K562 (cell line): ENCODE measurements at regions not wholly inside any gene's neighbourhood (a gene's known extent, or its start where the extent isn't known, plus 50 kb on each side); places are given as distances from the start of the nearest gene placed in this dataset.
"Not testable (repeated sequence)": the region's sequence is repeated elsewhere in the genome, so short reads cannot be mapped to it uniquely, and the experiment has no call there.

Source experiments
- ATAC-seq: fragments of 200-7000 bp; cut with Tn5 transposase; 3 replicates; pipeline ENCODE4 v1.9.1; 2020; ENCODE audit warnings: moderate library complexity
- BruUV-seq: library from RNA; stranded (reverse); fragments of 400-500 nt; replicated peaks from 2 replicates; lab custom pipeline; 2021; lab: Mats Ljungman, UMichigan
- CTCF ChIA-PET: fragments of 300-600 bp; formaldehyde crosslinking; extraction: SDS; loops from one replicate; lab custom pipeline; 2021; ENCODE audit warnings: low intra/inter-chr PET ratio; lab: Yijun Ruan, JAX
- POLR2A ChIA-PET: fragments of 300-600, 350-650 bp; sonication (Branson Sonifier 250); formaldehyde crosslinking; extraction: SDS; loops from one replicate; lab custom pipeline; 2021; ENCODE audit warnings: antibody characterized with exemption, inconsistent platforms; lab: Yijun Ruan, JAX
- DNase-seq, 4 experiments: peaks; one replicate each; pipeline versions ENCODE4 v3.0.0 to v3.0.0-alpha.2; 2011 to 2018; ENCODE audit warnings: low spot score in 3 of 4, mixed read lengths in 3 of 4; ENCODE audit errors: extremely low read depth in 1 of 4
- FAIRE-seq: peaks from 2 replicates; lab custom pipeline; 2011; peaks lifted over from hg19 to GRCh38; lab: Jason Lieb, UNC
- H2AFZ ChIP-seq: 2 replicates; pipeline ENCODE4 v1.6.0; 2011; ENCODE audit warnings: low read depth, low read length, control low read depth, inconsistent platforms
- H3K27ac ChIP-seq: fragments of 200-600 bp; 3 replicates; pipeline ENCODE4 v1.8.0; 2011; ENCODE audit warnings: low read depth, mild to moderate bottlenecking, control low read depth, inconsistent platforms, low read length, moderate library complexity, mixed read lengths; ENCODE audit errors: extremely low read depth
- H3K27me3 ChIP-seq, 2 experiments: fragments of 300-600 bp in 1 of 2; 2 replicates in 1 of 2; 3 replicates in 1 of 2; pipeline versions ENCODE4 v1.6.0 to v1.8.0; 2011; ENCODE audit warnings: inconsistent platforms in 2 of 2, low read length in 2 of 2, mild to moderate bottlenecking in 1 of 2, mixed read lengths in 1 of 2, moderate library complexity in 1 of 2; ENCODE audit not compliant: control insufficient read depth in 2 of 2, insufficient read depth in 2 of 2
- H3K36me3 ChIP-seq: fragments of 300-600 bp; 3 replicates; pipeline ENCODE4 v1.8.0; 2011; ENCODE audit warnings: mild to moderate bottlenecking, low read length, inconsistent platforms; ENCODE audit not compliant: control insufficient read depth, insufficient read depth
- H3K4me1 ChIP-seq, 2 experiments: fragments of 200-600 bp in 1 of 2; replicated peaks in 1 of 2; 2 replicates in 1 of 2; 3 replicates in 1 of 2; pipeline versions ENCODE4 v1.5.1 to v1.8.0; 2011; ENCODE audit warnings: inconsistent platforms in 2 of 2, low read length in 2 of 2, mild to moderate bottlenecking in 1 of 2, mixed read lengths in 1 of 2, moderate library complexity in 1 of 2; ENCODE audit not compliant: control insufficient read depth in 2 of 2, insufficient read depth in 2 of 2
- H3K4me2 ChIP-seq: 2 replicates; pipeline ENCODE4 v1.6.1; 2011; ENCODE audit warnings: low read length, control low read depth, inconsistent platforms, mixed read lengths; ENCODE audit not compliant: insufficient read depth
- H3K4me3 ChIP-seq: fragments of 200-600 bp; sonication (generic), shearing (Covaris generic); 2 replicates; pipeline ENCODE4 v1.5.1; 2016; ENCODE audit warnings: control low read depth, inconsistent platforms
- H3K79me2 ChIP-seq: fragments of 200-600 bp; 3 replicates; pipeline ENCODE4 v1.8.0; 2011; ENCODE audit warnings: low read length, inconsistent platforms; ENCODE audit not compliant: control insufficient read depth, insufficient read depth
- H3K9ac ChIP-seq, 2 experiments: 2 replicates each; pipeline versions ENCODE4 v1.6.0 to v1.6.1; 2011; ENCODE audit warnings: low read depth in 2 of 2, low read length in 2 of 2, control low read depth in 1 of 2, inconsistent platforms in 1 of 2, mild to moderate bottlenecking in 1 of 2, mixed read lengths in 1 of 2; ENCODE audit not compliant: insufficient read depth in 1 of 2
- H3K9me1 ChIP-seq: one replicate; pipeline ENCODE4 v1.6.0; 2011; ENCODE audit warnings: inconsistent platforms, mild to moderate bottlenecking, low read length, moderate library complexity; ENCODE audit not compliant: control insufficient read depth, insufficient read depth
- H3K9me3 ChIP-seq: replicated peaks from 2 replicates; pipeline ENCODE4 v1.5.1; 2011; ENCODE audit warnings: low read depth, low read length, inconsistent platforms; ENCODE audit not compliant: control insufficient read depth, insufficient read depth
- H4K20me1 ChIP-seq: replicated peaks from 2 replicates; pipeline ENCODE4 v1.6.1; 2011; ENCODE audit warnings: low read length, inconsistent platforms, mixed read lengths; ENCODE audit not compliant: control insufficient read depth, insufficient read depth
- WGBS: fragments of 100-300 bp; shearing (Covaris generic); methylation state at CpG from one replicate; pipeline ENCODE4 v1.1.6; 2016; ENCODE audit warnings: low coverage, mixed read lengths; ENCODE audit not compliant: insufficient coverage; ENCODE audit errors: missing lambda C conversion rate; 5-methylcytosine and 5-hydroxymethylcytosine counted together
- in situ Hi-C: fragments of 300-500 bp; cut with MboI; formaldehyde crosslinking; loops from 4 replicates; pipeline ENCODE4 v1.15.0; 2018; ENCODE audit warnings: inconsistent platforms, mixed read lengths
- intact Hi-C: fragments of 100-400 bp; cut with micrococcal nuclease; formaldehyde crosslinking; loops from 2 replicates; pipeline ENCODE4 v1.14.2; 2022

DNA sequence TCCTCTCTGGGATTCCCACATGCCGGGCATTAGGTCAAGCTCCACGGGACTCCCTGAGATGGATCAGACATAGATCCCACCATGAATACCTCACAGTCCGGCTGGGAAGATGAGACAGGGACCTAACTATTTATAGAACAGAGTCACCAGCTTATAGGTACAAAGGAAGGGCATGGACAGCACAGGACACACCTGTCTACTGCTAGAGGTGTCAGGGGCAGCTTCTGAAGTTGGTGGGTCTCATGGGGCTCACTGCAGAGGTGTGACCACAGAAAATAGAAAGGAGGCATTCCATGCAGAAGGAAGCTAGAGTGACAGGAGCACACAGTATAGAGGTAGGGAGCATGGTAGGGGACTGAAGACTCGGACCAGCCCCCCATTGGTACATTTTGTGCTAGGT is 1722.4 kb downstream of the SPATA31A7 start:
- H3K36me3 ChIP-seq, BruUV-seq, in situ Hi-C loops, H3K79me2 ChIP-seq, POLR2A ChIA-PET, FAIRE-seq, H2AFZ ChIP-seq, H3K4me3 ChIP-seq, H3K27me3 ChIP-seq, DNase-seq, H3K9me1 ChIP-seq, H3K9ac ChIP-seq, H3K4me2 ChIP-seq, ATAC-seq, H3K9me3 ChIP-seq, H4K20me1 ChIP-seq, CTCF ChIA-PET, H3K4me1 ChIP-seq, H3K27ac ChIP-seq, intact Hi-C loops: not testable (repeated sequence)
- no CpG with 5 or more reads among the region's 4 CpGs for WGBS

DNA sequence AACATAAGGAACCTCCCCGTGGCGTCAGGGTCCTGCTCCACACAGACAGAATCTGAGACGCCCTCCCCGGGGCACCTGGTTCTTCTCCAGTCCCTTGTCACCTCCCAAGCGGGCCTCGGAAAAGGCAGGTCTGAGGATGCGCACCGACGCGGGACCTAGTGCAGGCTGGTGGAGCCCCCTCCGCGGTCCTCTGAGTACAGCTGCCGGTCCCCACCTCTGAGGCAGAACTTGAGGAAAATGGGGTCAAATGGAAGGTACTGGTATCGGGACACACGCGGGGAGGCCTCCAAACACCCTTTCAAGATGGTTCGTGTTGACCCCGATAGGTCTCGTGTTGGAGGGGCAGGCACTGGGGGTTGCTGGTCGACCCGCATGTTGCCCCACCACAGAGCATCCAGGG is 1725.3 kb downstream of the SPATA31A7 start:
- H3K4me1 ChIP-seq, H3K9me3 ChIP-seq, H3K27ac ChIP-seq, DNase-seq, H3K4me3 ChIP-seq, H2AFZ ChIP-seq, intact Hi-C loops, H3K27me3 ChIP-seq, BruUV-seq, in situ Hi-C loops, POLR2A ChIA-PET, ATAC-seq, H4K20me1 ChIP-seq, H3K36me3 ChIP-seq, FAIRE-seq, H3K9me1 ChIP-seq, H3K4me2 ChIP-seq, H3K9ac ChIP-seq, CTCF ChIA-PET, H3K79me2 ChIP-seq: not testable (repeated sequence)
- WGBS, result 100% methylated on average over 3 of the region's 21 CpGs

DNA sequence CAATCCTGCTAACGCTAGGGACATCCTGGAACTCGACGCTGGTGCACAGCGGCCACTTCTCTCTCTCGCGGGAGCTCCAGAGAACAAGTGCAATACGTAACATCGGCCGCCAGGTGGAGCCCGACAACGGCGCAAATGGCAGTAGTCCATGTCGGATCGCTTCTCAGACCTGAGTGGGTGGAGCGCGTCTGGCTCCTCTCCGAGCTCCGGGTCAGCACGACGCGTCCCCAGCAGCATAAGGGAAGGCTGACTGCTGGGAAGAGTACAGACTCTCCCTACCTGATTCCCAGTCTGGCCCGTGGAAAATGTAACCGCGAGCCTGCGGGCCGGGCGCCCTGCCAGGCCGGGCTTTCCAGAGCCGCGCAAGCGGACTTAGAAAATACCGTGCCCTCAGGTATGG is 1725.8 kb downstream of the SPATA31A7 start:
- ATAC-seq (peak; percentile 99), FAIRE-seq (peak; percentile 96)
- H3K9ac ChIP-seq, in situ Hi-C loops, H2AFZ ChIP-seq, BruUV-seq, H3K27me3 ChIP-seq, intact Hi-C loops, H3K4me1 ChIP-seq, H3K79me2 ChIP-seq, H3K4me2 ChIP-seq, POLR2A ChIA-PET, H3K27ac ChIP-seq, H3K36me3 ChIP-seq, DNase-seq, H3K9me3 ChIP-seq, H3K4me3 ChIP-seq, H4K20me1 ChIP-seq, CTCF ChIA-PET, H3K9me1 ChIP-seq: not testable (repeated sequence)
- 11% methylated on average over 1 of the region's 32 CpGs for WGBS

DNA sequence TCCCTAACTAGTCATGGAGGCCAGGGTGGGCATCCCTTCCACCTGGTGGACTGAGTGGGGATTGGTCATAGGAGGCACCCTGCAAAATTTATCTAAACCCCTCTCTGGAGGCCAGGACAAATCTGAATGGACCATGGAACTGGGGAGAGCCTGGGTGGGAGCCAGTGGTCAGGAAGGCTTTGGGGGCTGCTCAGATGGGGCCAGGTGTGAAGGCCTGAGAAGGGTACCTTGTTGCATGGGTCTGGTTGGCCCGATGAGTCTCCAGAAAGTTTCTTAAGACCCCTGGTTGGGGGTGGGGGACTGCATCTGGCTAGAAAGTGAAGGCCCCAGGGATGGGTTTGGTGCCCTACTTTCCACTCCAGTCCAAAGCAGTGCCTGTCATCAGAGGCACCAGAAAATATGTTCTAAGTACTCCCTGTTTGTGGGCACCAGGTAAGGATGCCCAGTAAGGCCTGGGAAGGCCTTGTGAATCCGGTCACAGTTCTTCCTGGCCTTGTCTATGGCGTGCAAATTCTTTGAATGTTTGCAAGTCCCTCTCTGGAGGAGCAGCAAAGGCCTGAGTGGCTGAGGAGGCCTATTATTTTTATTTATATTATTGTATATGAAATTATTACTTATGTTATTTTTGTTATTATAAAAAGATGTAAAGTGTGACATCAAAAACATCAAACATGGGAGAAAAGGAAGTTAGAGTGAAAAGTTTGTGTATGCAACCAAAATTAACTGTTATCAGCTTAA is 1729.0 kb downstream of the SPATA31A7 start:
- in situ Hi-C loops, CTCF ChIA-PET, H3K4me1 ChIP-seq, H3K36me3 ChIP-seq, H3K9me3 ChIP-seq, ATAC-seq, H4K20me1 ChIP-seq, H3K4me2 ChIP-seq, H3K27ac ChIP-seq, H3K9ac ChIP-seq, H3K27me3 ChIP-seq, H3K9me1 ChIP-seq, POLR2A ChIA-PET, H3K79me2 ChIP-seq, H2AFZ ChIP-seq, H3K4me3 ChIP-seq, BruUV-seq, DNase-seq, FAIRE-seq, intact Hi-C loops: not testable (repeated sequence)
- WGBS, result 0% methylated on average over 3 of the region's 3 CpGs
